COLO829 (cell line): ENCODE measurements at regions not wholly inside any gene's neighbourhood (a gene's known extent, or its start where the extent isn't known, plus 50 kb on each side); places are given as distances from the start of the nearest gene placed in this dataset.

Experiments used
- DNase-seq: peaks from one replicate; pipeline ENCODE4 v3.0.0; 2012; ENCODE audit warnings: low spot score

GRCh38 chr2:155404433-155405002 lies 706.0 kb downstream of the KCNJ3 start:
- no peak for DNase-seq

- no peak for DNase-seq
Measured at GRCh38 chr2:155393406-155393805, 694.9 kb downstream of the KCNJ3 start.

GRCh38 chr2:155391613-155392130 lies 693.2 kb downstream of the KCNJ3 start:
- no peak for DNase-seq

GRCh38 chr2:155389224-155389623 lies 690.7 kb downstream of the KCNJ3 start:
- no peak for DNase-seq

- DNase-seq, result no peak
Measured at GRCh38 chr2:155384555-155385123, 686.1 kb downstream of the KCNJ3 start.

- DNase-seq, result no peak
Measured at GRCh38 chr2:155382776-155383175, 684.3 kb downstream of the KCNJ3 start.

GRCh38 chr2:155381436-155381835 lies 682.9 kb downstream of the KCNJ3 start:
- DNase-seq, result no peak

- DNase-seq, result no peak
Measured at GRCh38 chr2:155379494-155379893, 681.0 kb downstream of the KCNJ3 start.

- no peak for DNase-seq
Measured at GRCh38 chr2:155377931-155378444, 679.5 kb downstream of the KCNJ3 start.

GRCh38 chr2:155377266-155377680 lies 678.8 kb downstream of the KCNJ3 start:
- DNase-seq, result peak; percentile 11

GRCh38 chr2:155372969-155373368 lies 674.5 kb downstream of the KCNJ3 start:
- no peak for DNase-seq

- DNase-seq, result no peak
Measured at GRCh38 chr2:155368934-155369333, 670.4 kb downstream of the KCNJ3 start.

GRCh38 chr2:155364766-155365165 lies 666.3 kb downstream of the KCNJ3 start:
- DNase-seq, result no peak

GRCh38 chr2:155363349-155363888 lies 664.9 kb downstream of the KCNJ3 start:
- DNase-seq, result no peak

GRCh38 chr2:155357172-155357571 lies 658.7 kb downstream of the KCNJ3 start:
- DNase-seq, result no peak

- no peak for DNase-seq
Measured at GRCh38 chr2:155356250-155356649, 657.8 kb downstream of the KCNJ3 start.

GRCh38 chr2:155350783-155351580 lies 652.5 kb downstream of the KCNJ3 start:
- DNase-seq, result no peak

- DNase-seq, result no peak
Measured at GRCh38 chr2:155332016-155332415, 633.5 kb downstream of the KCNJ3 start.

- no peak for DNase-seq
Measured at GRCh38 chr2:155320236-155320635, 621.7 kb downstream of the KCNJ3 start.

- no peak for DNase-seq
Measured at GRCh38 chr2:155318710-155319109, 620.2 kb downstream of the KCNJ3 start.

- no peak for DNase-seq
Measured at GRCh38 chr2:155315768-155316167, 617.3 kb downstream of the KCNJ3 start.

GRCh38 chr2:155310589-155310988 lies 612.1 kb downstream of the KCNJ3 start:
- peak; percentile 42 for DNase-seq

- DNase-seq, result no peak
Measured at GRCh38 chr2:155309483-155309882, 611.0 kb downstream of the KCNJ3 start.
